Activated T-cell treated with anti-CD3 and anti-CD28 coated beads, Interleukin-2, amount 50 U/mL, for 72 hours (primary cell): ENCODE measurements at regions not wholly inside any gene's neighbourhood (a gene's known extent, or its start where the extent isn't known, plus 50 kb on each side); places are given as distances from the start of the nearest gene placed in this dataset.

Experiments used
- ATAC-seq, 2 donors: fragments of 150-1000 bp; cut with Tn5 transposase; replicated peaks in 1 of 2; 2 replicates each; pipeline ENCODE4 v1.10.0; 2021; ENCODE audit warnings: moderate library complexity in 2 of 2, mild to moderate bottlenecking in 1 of 2
- DNase-seq, 2 donors: peaks; one replicate each; pipeline ENCODE4 v3.0.0; 2021 to 2022; ENCODE audit warnings: mixed read lengths in 1 of 2
- H3K27ac Mint-ChIP-seq: one replicate; pipeline ENCODE4 v1.8.0; 2022; ENCODE audit warnings: mild to moderate bottlenecking, moderate library complexity, mixed read lengths
- H3K27me3 Mint-ChIP-seq: one replicate; pipeline ENCODE4 v1.8.0; 2022; ENCODE audit warnings: low read depth, mixed read lengths
- H3K36me3 Mint-ChIP-seq, 2 donors: one replicate each; pipeline ENCODE4 v1.8.0; 2022; ENCODE audit warnings: mixed read lengths in 2 of 2, mild to moderate bottlenecking in 1 of 2; ENCODE audit not compliant: insufficient read depth in 2 of 2
- H3K4me1 Mint-ChIP-seq: one replicate; pipeline ENCODE4 v1.8.0; 2022; ENCODE audit warnings: low read depth, mixed read lengths
- H3K4me3 Mint-ChIP-seq, 2 donors: one replicate each; pipeline ENCODE4 v1.8.0; 2022; ENCODE audit warnings: mild to moderate bottlenecking in 2 of 2, mixed read lengths in 2 of 2, moderate library complexity in 2 of 2
- H3K9me3 Mint-ChIP-seq, 2 donors: one replicate each; pipeline ENCODE4 v1.8.0; 2022; ENCODE audit warnings: mixed read lengths in 2 of 2

- no peak for DNase-seq
- Mint-ChIP-seq H3K27ac (no peak overlapping the region), H3K36me3 (no peaks in the 10 kb centered on the region), H3K9me3 (no peaks in the 10 kb centered on the region), H3K4me1 (no peaks in the 10 kb centered on the region), H3K27me3 (peaks cover 49% of the 10 kb centered on the region), H3K4me3 (peak overlapping the region in 1 of 2 donors; percentile 29)
- no peak for ATAC-seq
Observed at GRCh38 chr10:6738112-6738768, 158.2 kb upstream of the PRKCQ start.

GRCh38 chr10:6737758-6738111 lies 157.7 kb upstream of the PRKCQ start:
- no peak for ATAC-seq
- H3K27me3 Mint-ChIP-seq: peaks cover 54% of the 10 kb centered on the region
- H3K36me3 Mint-ChIP-seq: no peaks in the 10 kb centered on the region
- H3K27ac Mint-ChIP-seq: no peak overlapping the region
- H3K4me1 Mint-ChIP-seq: no peaks in the 10 kb centered on the region
- H3K4me3 Mint-ChIP-seq: no peak overlapping the region
- H3K9me3 Mint-ChIP-seq: no peaks in the 10 kb centered on the region
- no peak for DNase-seq

- no peak overlapping the region for H3K4me3 Mint-ChIP-seq
- H3K27me3 Mint-ChIP-seq: peaks cover 59% of the 10 kb centered on the region
- H3K27ac Mint-ChIP-seq: no peak overlapping the region
- no peak for DNase-seq
- ATAC-seq: no peak
- H3K4me1 Mint-ChIP-seq: no peaks in the 10 kb centered on the region
- H3K36me3 Mint-ChIP-seq: no peaks in the 10 kb centered on the region
- H3K9me3 Mint-ChIP-seq: no peaks in the 10 kb centered on the region
Observed at GRCh38 chr10:6737080-6737641, 157.1 kb upstream of the PRKCQ start.

- no peaks in the 10 kb centered on the region for H3K36me3 Mint-ChIP-seq
- H3K27ac Mint-ChIP-seq: no peak overlapping the region
- H3K9me3 Mint-ChIP-seq: no peaks in the 10 kb centered on the region
- no peaks in the 10 kb centered on the region for H3K4me1 Mint-ChIP-seq
- ATAC-seq (no peak), DNase-seq (no peak)
- no peak overlapping the region for H3K4me3 Mint-ChIP-seq
- peaks cover 77% of the 10 kb centered on the region for H3K27me3 Mint-ChIP-seq
Observed at GRCh38 chr10:6734286-6734685, 154.2 kb upstream of the PRKCQ start.

- no peaks in the 10 kb centered on the region for H3K36me3 Mint-ChIP-seq
- DNase-seq: no peak
- no peak overlapping the region for H3K27ac Mint-ChIP-seq
- H3K4me1 Mint-ChIP-seq: no peaks in the 10 kb centered on the region
- H3K4me3 Mint-ChIP-seq: no peak overlapping the region
- no peak for ATAC-seq
- H3K9me3 Mint-ChIP-seq: no peaks in the 10 kb centered on the region
- peaks cover 76% of the 10 kb centered on the region for H3K27me3 Mint-ChIP-seq
Observed at GRCh38 chr10:6729861-6730344, 149.8 kb upstream of the PRKCQ start.

GRCh38 chr10:6729071-6729774 lies 149.1 kb upstream of the PRKCQ start:
- Mint-ChIP-seq H3K36me3 (no peaks in the 10 kb centered on the region), H3K4me1 (no peaks in the 10 kb centered on the region), H3K4me3 (no peak overlapping the region), H3K27ac (no peak overlapping the region), H3K9me3 (no peaks in the 10 kb centered on the region), H3K27me3 (peaks cover 81% of the 10 kb centered on the region)
- no peak for DNase-seq
- ATAC-seq: no peak

- H3K4me3 Mint-ChIP-seq: no peak overlapping the region
- peaks cover 10% of the 10 kb centered on the region for H3K4me1 Mint-ChIP-seq
- H3K27me3 Mint-ChIP-seq: peaks cover 73% of the 10 kb centered on the region
- ATAC-seq (no peak), DNase-seq (no peak)
- H3K36me3 Mint-ChIP-seq: no peaks in the 10 kb centered on the region
- H3K9me3 Mint-ChIP-seq: no peaks in the 10 kb centered on the region
- no peak overlapping the region for H3K27ac Mint-ChIP-seq
Observed at GRCh38 chr10:6726924-6727323, 146.8 kb upstream of the PRKCQ start.

GRCh38 chr10:6722616-6723004 lies 142.5 kb upstream of the PRKCQ start:
- ATAC-seq (peak; percentile 43 to 54), DNase-seq (peak; percentile 12 to 27)
- Mint-ChIP-seq H3K27ac (no peak overlapping the region), H3K27me3 (peaks cover 66% of the 10 kb centered on the region), H3K4me1 (peaks cover 11% of the 10 kb centered on the region), H3K36me3 (peaks cover 0 to 2% of the 10 kb centered on the region in 2 donors), H3K4me3 (no peak overlapping the region), H3K9me3 (peaks cover 3% of the 10 kb centered on the region in 2 donors)

- Mint-ChIP-seq H3K36me3 (peaks cover 0 to 2% of the 10 kb centered on the region in 2 donors), H3K9me3 (peaks cover 3% of the 10 kb centered on the region in 2 donors), H3K4me1 (peaks cover 11% of the 10 kb centered on the region), H3K27ac (no peak overlapping the region), H3K27me3 (peaks cover 61% of the 10 kb centered on the region), H3K4me3 (no peak overlapping the region)
- DNase-seq (no peak), ATAC-seq (no peak)
Observed at GRCh38 chr10:6721964-6722615, 142.0 kb upstream of the PRKCQ start.

- Mint-ChIP-seq H3K9me3 (peaks cover 3% of the 10 kb centered on the region in 2 donors), H3K27me3 (peaks cover 56% of the 10 kb centered on the region), H3K27ac (no peak overlapping the region), H3K36me3 (peaks cover 0 to 2% of the 10 kb centered on the region in 2 donors), H3K4me1 (peaks cover 11% of the 10 kb centered on the region), H3K4me3 (no peak overlapping the region)
- ATAC-seq: no peak
- DNase-seq: no peak
Observed at GRCh38 chr10:6721480-6721879, 141.4 kb upstream of the PRKCQ start.

GRCh38 chr10:6719561-6719960 lies 139.5 kb upstream of the PRKCQ start:
- H3K27me3 Mint-ChIP-seq: peaks cover 55% of the 10 kb centered on the region
- H3K9me3 Mint-ChIP-seq: peaks cover 3% of the 10 kb centered on the region in 2 donors
- peaks cover 11% of the 10 kb centered on the region for H3K4me1 Mint-ChIP-seq
- ATAC-seq (no peak), DNase-seq (no peak)
- no peak overlapping the region for H3K4me3 Mint-ChIP-seq
- peaks cover 0 to 2% of the 10 kb centered on the region in 2 donors for H3K36me3 Mint-ChIP-seq
- no peak overlapping the region for H3K27ac Mint-ChIP-seq

- H3K4me3 Mint-ChIP-seq: no peak overlapping the region
- H3K27ac Mint-ChIP-seq: no peak overlapping the region
- DNase-seq (no peak), ATAC-seq (no peak)
- peaks cover 0 to 2% of the 10 kb centered on the region in 2 donors for H3K36me3 Mint-ChIP-seq
- H3K9me3 Mint-ChIP-seq: peaks cover 3% of the 10 kb centered on the region in 2 donors
- peaks cover 11% of the 10 kb centered on the region for H3K4me1 Mint-ChIP-seq
- peaks cover 53% of the 10 kb centered on the region for H3K27me3 Mint-ChIP-seq
Observed at GRCh38 chr10:6718550-6718949, 138.5 kb upstream of the PRKCQ start.

- peaks cover 0 to 2% of the 10 kb centered on the region in 2 donors for H3K36me3 Mint-ChIP-seq
- peaks cover 3% of the 10 kb centered on the region in 2 donors for H3K9me3 Mint-ChIP-seq
- no peak overlapping the region for H3K4me3 Mint-ChIP-seq
- no peaks in the 10 kb centered on the region for H3K4me1 Mint-ChIP-seq
- ATAC-seq (no peak), DNase-seq (no peak)
- H3K27me3 Mint-ChIP-seq: peaks cover 50% of the 10 kb centered on the region
- no peak overlapping the region for H3K27ac Mint-ChIP-seq
Observed at GRCh38 chr10:6716516-6716915, 136.4 kb upstream of the PRKCQ start.
